ENCODE measurements at regions not wholly inside any gene's neighbourhood (a gene's known extent, or its start where the extent isn't known, plus 50 kb on each side); places are given as distances from the start of the nearest gene placed in this dataset.

- TF ChIP-seq CTCF (IDR thresholded peaks at IDR 0.05), result no peak
- no peak for TF ChIP-seq POLR2A (IDR thresholded peaks at IDR 0.05)
These were observed 104.8 kb upstream of the NUDT7 start for GRCh38 chr16:77617553-77617952.
